ENCODE measurements at regions not wholly inside any gene's neighbourhood (a gene's known extent, or its start where the extent isn't known, plus 50 kb on each side); places are given as distances from the start of the nearest gene placed in this dataset.

- WGBS, 2 donors: 84 to 91% methylated on average over 2 of the region's 2 CpGs
- DNase-seq: no peak
- H3K4me1 ChIP-seq: no peaks in the 10 kb centered on the region
- H3K9me3 ChIP-seq: no peaks in the 10 kb centered on the region
- no peaks in the 10 kb centered on the region for H3K27me3 ChIP-seq
- TF ChIP-seq EP300 (IDR thresholded peaks at IDR 0.05) (no peak), POLR2A (IDR thresholded peaks at IDR 0.05) (no peak), POLR2AphosphoS5 (IDR thresholded peaks at IDR 0.05) (no peak), CTCF (IDR thresholded peaks at IDR 0.05) (no peak)
- ATAC-seq (ENCODE audit: low FRiP score in 2 of 2): no peak
- H3K27ac ChIP-seq: no peak overlapping the region
- H3K36me3 ChIP-seq: no peaks in the 10 kb centered on the region
- no peak overlapping the region for H3K4me3 ChIP-seq
Measured at GRCh38 chr3:157919319-157919887, 186.8 kb downstream of the SHOX2 start.

GRCh38 chr3:157918402-157918801 is 187.8 kb downstream of the SHOX2 start:
- WGBS, 2 donors: 58 to 78% methylated on average over 3 of the region's 3 CpGs
- Histone ChIP-seq H3K4me1 (no peaks in the 10 kb centered on the region), H3K27me3 (no peaks in the 10 kb centered on the region), H3K36me3 (no peaks in the 10 kb centered on the region), H3K4me3 (no peak overlapping the region), H3K27ac (no peak overlapping the region), H3K9me3 (no peaks in the 10 kb centered on the region)
- TF ChIP-seq POLR2AphosphoS5 (IDR thresholded peaks at IDR 0.05) (no peak), POLR2A (IDR thresholded peaks at IDR 0.05) (no peak), CTCF (IDR thresholded peaks at IDR 0.05) (no peak), EP300 (IDR thresholded peaks at IDR 0.05) (no peak)
- DNase-seq (no peak), ATAC-seq (ENCODE audit: low FRiP score in 2 of 2) (no peak)

- ATAC-seq (ENCODE audit: low FRiP score in 2 of 2): no peak
- no peaks in the 10 kb centered on the region for H3K4me1 ChIP-seq
- H3K9me3 ChIP-seq: no peaks in the 10 kb centered on the region
- H3K36me3 ChIP-seq: no peaks in the 10 kb centered on the region
- H3K27ac ChIP-seq: no peak overlapping the region
- no peak overlapping the region for H3K4me3 ChIP-seq
- TF ChIP-seq EP300 (IDR thresholded peaks at IDR 0.05) (no peak), POLR2A (IDR thresholded peaks at IDR 0.05) (no peak), POLR2AphosphoS5 (IDR thresholded peaks at IDR 0.05) (no peak), CTCF (IDR thresholded peaks at IDR 0.05) (no peak)
- WGBS, 2 donors: 75 to 81% methylated on average over 3 of the region's 3 CpGs
- DNase-seq: no peak
- H3K27me3 ChIP-seq: no peaks in the 10 kb centered on the region
Measured at GRCh38 chr3:157916672-157917071, 189.5 kb downstream of the SHOX2 start.

GRCh38 chr3:157914882-157915281 is 191.3 kb downstream of the SHOX2 start:
- no peaks in the 10 kb centered on the region for H3K9me3 ChIP-seq
- TF ChIP-seq EP300 (IDR thresholded peaks at IDR 0.05): no peak
- TF ChIP-seq CTCF (IDR thresholded peaks at IDR 0.05): no peak
- no peak for TF ChIP-seq POLR2A (IDR thresholded peaks at IDR 0.05)
- no peak for TF ChIP-seq POLR2AphosphoS5 (IDR thresholded peaks at IDR 0.05)
- H3K36me3 ChIP-seq: no peaks in the 10 kb centered on the region
- no peaks in the 10 kb centered on the region for H3K27me3 ChIP-seq
- ATAC-seq (ENCODE audit: low FRiP score in 2 of 2) (no peak), DNase-seq (no peak)
- H3K4me1 ChIP-seq: no peaks in the 10 kb centered on the region
- no peak overlapping the region for H3K27ac ChIP-seq
- no peak overlapping the region for H3K4me3 ChIP-seq

GRCh38 chr3:157913741-157914150 is 192.5 kb downstream of the SHOX2 start:
- H3K27me3 ChIP-seq: no peaks in the 10 kb centered on the region
- no peak for ATAC-seq (ENCODE audit: low FRiP score in 2 of 2)
- no peak overlapping the region for H3K4me3 ChIP-seq
- TF ChIP-seq POLR2A (IDR thresholded peaks at IDR 0.05): no peak
- TF ChIP-seq POLR2AphosphoS5 (IDR thresholded peaks at IDR 0.05): no peak
- no peak for TF ChIP-seq EP300 (IDR thresholded peaks at IDR 0.05)
- no peak for TF ChIP-seq CTCF (IDR thresholded peaks at IDR 0.05)
- WGBS, 2 donors: 45 to 62% methylated on average over 1 of the region's 1 CpG
- H3K27ac ChIP-seq: no peak overlapping the region
- no peaks in the 10 kb centered on the region for H3K4me1 ChIP-seq
- DNase-seq: no peak
- no peaks in the 10 kb centered on the region for H3K36me3 ChIP-seq
- no peaks in the 10 kb centered on the region for H3K9me3 ChIP-seq

Data from upper lobe of left lung (tissue), 6 donors.